ENCODE measurements at regions not wholly inside any gene's neighbourhood (a gene's known extent, or its start where the extent isn't known, plus 50 kb on each side); places are given as distances from the start of the nearest gene placed in this dataset.

DNA sequence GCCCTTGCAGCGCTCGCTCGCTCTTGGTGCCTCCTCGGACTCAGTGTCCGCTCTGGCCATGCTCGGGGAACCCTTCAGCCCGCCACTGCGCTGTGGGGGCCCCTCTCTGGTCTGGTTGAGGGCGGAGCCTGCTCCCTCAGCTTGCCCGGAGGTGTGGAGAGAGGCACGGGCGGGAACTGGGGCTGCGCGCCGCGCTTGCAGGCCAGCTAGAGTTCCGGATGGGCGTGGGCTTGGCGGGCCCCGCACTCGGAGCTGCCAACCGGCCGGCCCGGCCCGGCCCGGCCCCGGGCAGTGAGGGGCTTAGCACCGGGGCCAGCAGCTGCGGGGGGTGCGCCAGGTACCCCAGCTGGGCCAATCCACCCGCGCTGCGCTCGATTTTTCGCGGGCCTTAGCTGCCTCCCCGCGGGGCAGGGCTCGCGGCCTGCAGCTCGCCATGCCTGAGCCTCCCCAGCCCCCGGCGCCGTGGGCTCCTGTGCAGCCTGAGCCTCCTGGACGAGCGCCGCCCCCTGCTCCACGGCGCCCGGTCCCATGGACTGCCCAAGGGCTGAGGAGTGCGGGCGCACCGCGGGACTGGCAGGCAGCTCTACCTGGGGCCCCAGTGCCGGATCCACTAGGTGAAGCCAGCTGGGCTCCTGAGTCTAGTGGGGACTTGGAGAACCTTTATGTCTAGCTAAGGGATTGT lies 217.0 kb upstream of the PKN2 start:
- TF ChIP-seq RELA (IDR thresholded peaks at IDR 0.05; ENCODE audit: borderline replicate concordance, partially characterized antibody) (no peak), GABPA (IDR thresholded peaks at IDR 0.05; ENCODE audit: low read depth) (no peak), HDAC6 (IDR thresholded peaks at IDR 0.05; ENCODE audit: unreplicated experiment) (no peak), GATAD2B (conservative IDR thresholded peaks at IDR 0.05; ENCODE audit: low read depth) (no peak), YY1 (IDR thresholded peaks at IDR 0.05; ENCODE audit: low read depth, low read length) (no peak), RAD21 (IDR thresholded peaks at IDR 0.05; ENCODE audit: insufficient read depth, low read depth, low read length) (no peak), EP300 (IDR thresholded peaks at IDR 0.05; ENCODE audit: borderline replicate concordance in 1 of 2, control insufficient read depth in 1 of 2, low read depth in 2 of 2, low read length in 2 of 2) (no peak)
- TF ChIP-seq, protein P1, sequence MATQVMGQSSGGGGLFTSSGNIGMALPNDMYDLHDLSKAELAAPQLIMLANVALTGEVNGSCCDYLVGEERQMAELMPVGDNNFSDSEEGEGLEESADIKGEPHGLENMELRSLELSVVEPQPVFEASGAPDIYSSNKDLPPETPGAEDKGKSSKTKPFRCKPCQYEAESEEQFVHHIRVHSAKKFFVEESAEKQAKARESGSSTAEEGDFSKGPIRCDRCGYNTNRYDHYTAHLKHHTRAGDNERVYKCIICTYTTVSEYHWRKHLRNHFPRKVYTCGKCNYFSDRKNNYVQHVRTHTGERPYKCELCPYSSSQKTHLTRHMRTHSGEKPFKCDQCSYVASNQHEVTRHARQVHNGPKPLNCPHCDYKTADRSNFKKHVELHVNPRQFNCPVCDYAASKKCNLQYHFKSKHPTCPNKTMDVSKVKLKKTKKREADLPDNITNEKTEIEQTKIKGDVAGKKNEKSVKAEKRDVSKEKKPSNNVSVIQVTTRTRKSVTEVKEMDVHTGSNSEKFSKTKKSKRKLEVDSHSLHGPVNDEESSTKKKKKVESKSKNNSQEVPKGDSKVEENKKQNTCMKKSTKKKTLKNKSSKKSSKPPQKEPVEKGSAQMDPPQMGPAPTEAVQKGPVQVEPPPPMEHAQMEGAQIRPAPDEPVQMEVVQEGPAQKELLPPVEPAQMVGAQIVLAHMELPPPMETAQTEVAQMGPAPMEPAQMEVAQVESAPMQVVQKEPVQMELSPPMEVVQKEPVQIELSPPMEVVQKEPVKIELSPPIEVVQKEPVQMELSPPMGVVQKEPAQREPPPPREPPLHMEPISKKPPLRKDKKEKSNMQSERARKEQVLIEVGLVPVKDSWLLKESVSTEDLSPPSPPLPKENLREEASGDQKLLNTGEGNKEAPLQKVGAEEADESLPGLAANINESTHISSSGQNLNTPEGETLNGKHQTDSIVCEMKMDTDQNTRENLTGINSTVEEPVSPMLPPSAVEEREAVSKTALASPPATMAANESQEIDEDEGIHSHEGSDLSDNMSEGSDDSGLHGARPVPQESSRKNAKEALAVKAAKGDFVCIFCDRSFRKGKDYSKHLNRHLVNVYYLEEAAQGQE (IDR thresholded peaks at IDR 0.05; ENCODE audit: low read depth, low read length): no peak
- TF ChIP-seq, protein P2, sequence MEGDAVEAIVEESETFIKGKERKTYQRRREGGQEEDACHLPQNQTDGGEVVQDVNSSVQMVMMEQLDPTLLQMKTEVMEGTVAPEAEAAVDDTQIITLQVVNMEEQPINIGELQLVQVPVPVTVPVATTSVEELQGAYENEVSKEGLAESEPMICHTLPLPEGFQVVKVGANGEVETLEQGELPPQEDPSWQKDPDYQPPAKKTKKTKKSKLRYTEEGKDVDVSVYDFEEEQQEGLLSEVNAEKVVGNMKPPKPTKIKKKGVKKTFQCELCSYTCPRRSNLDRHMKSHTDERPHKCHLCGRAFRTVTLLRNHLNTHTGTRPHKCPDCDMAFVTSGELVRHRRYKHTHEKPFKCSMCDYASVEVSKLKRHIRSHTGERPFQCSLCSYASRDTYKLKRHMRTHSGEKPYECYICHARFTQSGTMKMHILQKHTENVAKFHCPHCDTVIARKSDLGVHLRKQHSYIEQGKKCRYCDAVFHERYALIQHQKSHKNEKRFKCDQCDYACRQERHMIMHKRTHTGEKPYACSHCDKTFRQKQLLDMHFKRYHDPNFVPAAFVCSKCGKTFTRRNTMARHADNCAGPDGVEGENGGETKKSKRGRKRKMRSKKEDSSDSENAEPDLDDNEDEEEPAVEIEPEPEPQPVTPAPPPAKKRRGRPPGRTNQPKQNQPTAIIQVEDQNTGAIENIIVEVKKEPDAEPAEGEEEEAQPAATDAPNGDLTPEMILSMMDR (IDR thresholded peaks at IDR 0.05 in 2 of 3, conservative IDR thresholded peaks at IDR 0.05 in 1 of 3; ENCODE audit: control insufficient read depth in 2 of 3, extremely low read depth in 1 of 3, insufficient read depth in 1 of 3, low read depth in 3 of 3, low read length in 3 of 3): no peak
- TF ChIP-seq, protein P3, sequence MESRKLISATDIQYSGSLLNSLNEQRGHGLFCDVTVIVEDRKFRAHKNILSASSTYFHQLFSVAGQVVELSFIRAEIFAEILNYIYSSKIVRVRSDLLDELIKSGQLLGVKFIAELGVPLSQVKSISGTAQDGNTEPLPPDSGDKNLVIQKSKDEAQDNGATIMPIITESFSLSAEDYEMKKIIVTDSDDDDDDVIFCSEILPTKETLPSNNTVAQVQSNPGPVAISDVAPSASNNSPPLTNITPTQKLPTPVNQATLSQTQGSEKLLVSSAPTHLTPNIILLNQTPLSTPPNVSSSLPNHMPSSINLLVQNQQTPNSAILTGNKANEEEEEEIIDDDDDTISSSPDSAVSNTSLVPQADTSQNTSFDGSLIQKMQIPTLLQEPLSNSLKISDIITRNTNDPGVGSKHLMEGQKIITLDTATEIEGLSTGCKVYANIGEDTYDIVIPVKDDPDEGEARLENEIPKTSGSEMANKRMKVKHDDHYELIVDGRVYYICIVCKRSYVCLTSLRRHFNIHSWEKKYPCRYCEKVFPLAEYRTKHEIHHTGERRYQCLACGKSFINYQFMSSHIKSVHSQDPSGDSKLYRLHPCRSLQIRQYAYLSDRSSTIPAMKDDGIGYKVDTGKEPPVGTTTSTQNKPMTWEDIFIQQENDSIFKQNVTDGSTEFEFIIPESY (IDR thresholded peaks at IDR 0.05): no peak
- TF ChIP-seq, protein P4, sequence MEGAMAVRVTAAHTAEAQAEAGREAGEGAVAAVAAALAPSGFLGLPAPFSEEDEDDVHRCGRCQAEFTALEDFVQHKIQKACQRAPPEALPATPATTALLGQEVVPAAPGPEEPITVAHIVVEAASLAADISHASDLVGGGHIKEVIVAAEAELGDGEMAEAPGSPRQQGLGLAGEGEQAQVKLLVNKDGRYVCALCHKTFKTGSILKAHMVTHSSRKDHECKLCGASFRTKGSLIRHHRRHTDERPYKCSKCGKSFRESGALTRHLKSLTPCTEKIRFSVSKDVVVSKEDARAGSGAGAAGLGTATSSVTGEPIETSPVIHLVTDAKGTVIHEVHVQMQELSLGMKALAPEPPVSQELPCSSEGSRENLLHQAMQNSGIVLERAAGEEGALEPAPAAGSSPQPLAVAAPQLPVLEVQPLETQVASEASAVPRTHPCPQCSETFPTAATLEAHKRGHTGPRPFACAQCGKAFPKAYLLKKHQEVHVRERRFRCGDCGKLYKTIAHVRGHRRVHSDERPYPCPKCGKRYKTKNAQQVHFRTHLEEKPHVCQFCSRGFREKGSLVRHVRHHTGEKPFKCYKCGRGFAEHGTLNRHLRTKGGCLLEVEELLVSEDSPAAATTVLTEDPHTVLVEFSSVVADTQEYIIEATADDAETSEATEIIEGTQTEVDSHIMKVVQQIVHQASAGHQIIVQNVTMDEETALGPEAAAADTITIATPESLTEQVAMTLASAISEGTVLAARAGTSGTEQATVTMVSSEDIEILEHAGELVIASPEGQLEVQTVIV (IDR thresholded peaks at IDR 0.05; ENCODE audit: borderline replicate concordance, partially characterized antibody): no peak
- TF ChIP-seq, protein P5, sequence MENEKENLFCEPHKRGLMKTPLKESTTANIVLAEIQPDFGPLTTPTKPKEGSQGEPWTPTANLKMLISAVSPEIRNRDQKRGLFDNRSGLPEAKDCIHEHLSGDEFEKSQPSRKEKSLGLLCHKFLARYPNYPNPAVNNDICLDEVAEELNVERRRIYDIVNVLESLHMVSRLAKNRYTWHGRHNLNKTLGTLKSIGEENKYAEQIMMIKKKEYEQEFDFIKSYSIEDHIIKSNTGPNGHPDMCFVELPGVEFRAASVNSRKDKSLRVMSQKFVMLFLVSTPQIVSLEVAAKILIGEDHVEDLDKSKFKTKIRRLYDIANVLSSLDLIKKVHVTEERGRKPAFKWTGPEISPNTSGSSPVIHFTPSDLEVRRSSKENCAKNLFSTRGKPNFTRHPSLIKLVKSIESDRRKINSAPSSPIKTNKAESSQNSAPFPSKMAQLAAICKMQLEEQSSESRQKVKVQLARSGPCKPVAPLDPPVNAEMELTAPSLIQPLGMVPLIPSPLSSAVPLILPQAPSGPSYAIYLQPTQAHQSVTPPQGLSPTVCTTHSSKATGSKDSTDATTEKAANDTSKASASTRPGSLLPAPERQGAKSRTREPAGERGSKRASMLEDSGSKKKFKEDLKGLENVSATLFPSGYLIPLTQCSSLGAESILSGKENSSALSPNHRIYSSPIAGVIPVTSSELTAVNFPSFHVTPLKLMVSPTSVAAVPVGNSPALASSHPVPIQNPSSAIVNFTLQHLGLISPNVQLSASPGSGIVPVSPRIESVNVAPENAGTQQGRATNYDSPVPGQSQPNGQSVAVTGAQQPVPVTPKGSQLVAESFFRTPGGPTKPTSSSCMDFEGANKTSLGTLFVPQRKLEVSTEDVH (IDR thresholded peaks at IDR 0.05; ENCODE audit: low read depth, partially characterized antibody): no peak

Measured in GM12878 (cell line).